ENCODE measurements at regions not wholly inside any gene's neighbourhood (a gene's known extent, or its start where the extent isn't known, plus 50 kb on each side); places are given as distances from the start of the nearest gene placed in this dataset.
"Not testable (repeated sequence)": the region's sequence is repeated elsewhere in the genome, so short reads cannot be mapped to it uniquely, and the experiment has no call there.

GRCh38 chr11:89601263-89601662 lies 108.8 kb upstream of the TRIM77 start:
- H3K4me3 ChIP-seq (replicated peaks in 1 of 2; ENCODE audit: low read depth in 2 of 2, low read length in 2 of 2), result not testable (repeated sequence)
- peak; percentile 48 to 86 for DNase-seq (ENCODE audit: low read depth in 2 of 2)

GRCh38 chr11:89604281-89604680 lies 105.8 kb upstream of the TRIM77 start:
- no peak overlapping the region for H3K4me3 ChIP-seq (replicated peaks in 1 of 2; ENCODE audit: low read depth in 2 of 2, low read length in 2 of 2)
- no peak for DNase-seq (ENCODE audit: low read depth in 2 of 2)
- TF ChIP-seq CTCF (IDR thresholded peaks at IDR 0.05; ENCODE audit: low read depth, low read length), result no peak

GRCh38 chr11:89606845-89607244 lies 103.3 kb upstream of the TRIM77 start:
- DNase-seq (ENCODE audit: low read depth in 2 of 2), result peak; percentile 63 to 92
- not testable (repeated sequence) for H3K4me3 ChIP-seq (replicated peaks in 1 of 2; ENCODE audit: low read depth in 2 of 2, low read length in 2 of 2)

GRCh38 chr11:89607497-89607896 lies 102.6 kb upstream of the TRIM77 start:
- not testable (repeated sequence) for H3K4me3 ChIP-seq (replicated peaks in 1 of 2; ENCODE audit: low read depth in 2 of 2, low read length in 2 of 2)
- peak in 1 of 2 donors; percentile 43 for DNase-seq (ENCODE audit: low read depth in 2 of 2)

GRCh38 chr11:89608234-89608966 lies 101.7 kb upstream of the TRIM77 start:
- TF ChIP-seq CTCF (IDR thresholded peaks at IDR 0.05; ENCODE audit: low read depth, low read length), result no peak
- no peak for DNase-seq (ENCODE audit: low read depth in 2 of 2)
- no peak overlapping the region for H3K4me3 ChIP-seq (replicated peaks in 1 of 2; ENCODE audit: low read depth in 2 of 2, low read length in 2 of 2)

- H3K4me3 ChIP-seq (replicated peaks in 1 of 2; ENCODE audit: low read depth in 2 of 2, low read length in 2 of 2), result no peak overlapping the region
- peak in 1 of 2 donors; percentile 5 for DNase-seq (ENCODE audit: low read depth in 2 of 2)
- TF ChIP-seq CTCF (IDR thresholded peaks at IDR 0.05; ENCODE audit: low read depth, low read length), result no peak
These were observed 98.0 kb upstream of the TRIM77 start for GRCh38 chr11:89612096-89612495.

GRCh38 chr11:89613911-89614310 lies 96.2 kb upstream of the TRIM77 start:
- no peak overlapping the region for H3K4me3 ChIP-seq (replicated peaks in 1 of 2; ENCODE audit: low read depth in 2 of 2, low read length in 2 of 2)
- peak in 1 of 2 donors; percentile 18 for DNase-seq (ENCODE audit: low read depth in 2 of 2)
- TF ChIP-seq CTCF (IDR thresholded peaks at IDR 0.05; ENCODE audit: low read depth, low read length), result no peak

- H3K4me3 ChIP-seq (replicated peaks in 1 of 2; ENCODE audit: low read depth in 2 of 2, low read length in 2 of 2), result not testable (repeated sequence)
- peak; percentile 37 to 70 for DNase-seq (ENCODE audit: low read depth in 2 of 2)
These were observed 95.7 kb upstream of the TRIM77 start for GRCh38 chr11:89614428-89614827.

- DNase-seq (ENCODE audit: low read depth in 2 of 2); H3K4me3 ChIP-seq (replicated peaks in 1 of 2; ENCODE audit: low read depth in 2 of 2, low read length in 2 of 2): not testable (repeated sequence)
These were observed 94.5 kb upstream of the TRIM77 start for GRCh38 chr11:89615642-89616041.

- DNase-seq (ENCODE audit: low read depth in 2 of 2), result not testable (repeated sequence)
These were observed 93.9 kb upstream of the TRIM77 start for GRCh38 chr11:89616161-89616560.

More at GRCh38 chr11:89616161-89616560, 93.9 kb upstream of the TRIM77 start:
- H3K4me3 ChIP-seq (replicated peaks in 1 of 2; ENCODE audit: low read depth in 2 of 2, low read length in 2 of 2), result not testable (repeated sequence)
